Testis (tissue), 2 donors: ENCODE measurements at regions not wholly inside any gene's neighbourhood (a gene's known extent, or its start where the extent isn't known, plus 50 kb on each side); places are given as distances from the start of the nearest gene placed in this dataset.

Experiments used
- DNase-seq: peaks from one replicate; pipeline ENCODE4 v3.0.0-alpha.2; 2019
- H3K27ac ChIP-seq, 2 donors: fragments of 200-600 bp; sonication (generic); one replicate each; pipeline ENCODE4 v1.5.1; 2019
- H3K27me3 ChIP-seq: fragments of 200-600 bp; sonication (generic); one replicate; pipeline ENCODE4 v1.5.1; 2019
- H3K36me3 ChIP-seq: fragments of 200-600 bp; sonication (generic); one replicate; pipeline ENCODE4 v1.5.1; 2017; ENCODE audit warnings: low read depth; ENCODE audit errors: missing control alignments
- H3K4me1 ChIP-seq: fragments of 200-600 bp; sonication (generic); one replicate; pipeline ENCODE4 v1.5.1; 2019
- H3K4me3 ChIP-seq, 2 donors: fragments of 200-600 bp; sonication (generic); one replicate each; pipeline ENCODE4 v1.5.1; 2017 to 2019
- H3K9me3 ChIP-seq: fragments of 200-600 bp; sonication (generic); one replicate; pipeline ENCODE4 v1.5.1; 2017
- POLR2A ChIP-seq: fragments of 450-650 bp; IDR thresholded peaks from one replicate; pipeline ENCODE4 v1.6.1; 2017; ENCODE audit warnings: antibody characterized with exemption, mild to moderate bottlenecking, moderate library complexity
- WGBS, 2 donors: methylation state at CpG; one replicate each; pipeline ENCODE4 v1.1.5; 2018; 5-methylcytosine and 5-hydroxymethylcytosine counted together
- intact Hi-C: fragments of 100-400 bp; cut with DNase I; formaldehyde crosslinking; loops from one replicate; pipeline ENCODE4 v1.15.1; 2023; ENCODE audit warnings: low total_unique reads
- TF ChIP-seq, protein P1 (sequence below), 3 experiments: fragments of 450-650 bp in 2 of 3; fragments of 200-600 bp in 1 of 3; sonication (generic) in 1 of 3; IDR thresholded peaks; one replicate each; pipeline ENCODE4 v1.5.1; 2016 to 2019; ENCODE audit warnings: antibody characterized with exemption in 3 of 3, mild to moderate bottlenecking in 2 of 3, moderate library complexity in 1 of 3

DNA sequence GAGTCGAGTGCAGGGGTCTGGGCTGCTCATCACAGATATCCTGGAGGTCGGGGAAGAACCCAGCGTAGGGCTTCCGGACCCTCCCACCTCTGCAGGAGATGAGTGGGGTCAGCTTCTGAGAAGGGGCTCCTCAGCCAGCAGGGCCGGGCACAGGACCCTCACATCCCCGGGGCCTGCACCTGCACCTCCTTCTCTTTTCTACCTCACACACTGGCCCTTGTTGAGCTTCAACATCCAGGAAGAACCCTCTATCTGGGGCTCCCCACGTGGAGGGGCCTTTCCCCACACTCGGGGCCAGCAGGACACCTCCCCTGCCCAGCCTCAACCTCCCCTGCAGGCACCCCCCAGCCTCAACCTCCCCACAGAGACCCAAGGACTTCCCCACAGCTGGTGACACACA lies 299.4 kb downstream of the CTTN start:
- Histone ChIP-seq H3K36me3 (no peaks in the 10 kb centered on the region), H3K27me3 (no peaks in the 10 kb centered on the region), H3K9me3 (no peaks in the 10 kb centered on the region), H3K4me3 (no peak overlapping the region), H3K4me1 (no peaks in the 10 kb centered on the region), H3K27ac (no peak overlapping the region)
- intact Hi-C loops: no loop called here
- 85 to 91% methylated on average over 6 to 8 of the region's 8 CpGs for WGBS, 2 donors
- no peak for DNase-seq
- TF ChIP-seq, protein P1, sequence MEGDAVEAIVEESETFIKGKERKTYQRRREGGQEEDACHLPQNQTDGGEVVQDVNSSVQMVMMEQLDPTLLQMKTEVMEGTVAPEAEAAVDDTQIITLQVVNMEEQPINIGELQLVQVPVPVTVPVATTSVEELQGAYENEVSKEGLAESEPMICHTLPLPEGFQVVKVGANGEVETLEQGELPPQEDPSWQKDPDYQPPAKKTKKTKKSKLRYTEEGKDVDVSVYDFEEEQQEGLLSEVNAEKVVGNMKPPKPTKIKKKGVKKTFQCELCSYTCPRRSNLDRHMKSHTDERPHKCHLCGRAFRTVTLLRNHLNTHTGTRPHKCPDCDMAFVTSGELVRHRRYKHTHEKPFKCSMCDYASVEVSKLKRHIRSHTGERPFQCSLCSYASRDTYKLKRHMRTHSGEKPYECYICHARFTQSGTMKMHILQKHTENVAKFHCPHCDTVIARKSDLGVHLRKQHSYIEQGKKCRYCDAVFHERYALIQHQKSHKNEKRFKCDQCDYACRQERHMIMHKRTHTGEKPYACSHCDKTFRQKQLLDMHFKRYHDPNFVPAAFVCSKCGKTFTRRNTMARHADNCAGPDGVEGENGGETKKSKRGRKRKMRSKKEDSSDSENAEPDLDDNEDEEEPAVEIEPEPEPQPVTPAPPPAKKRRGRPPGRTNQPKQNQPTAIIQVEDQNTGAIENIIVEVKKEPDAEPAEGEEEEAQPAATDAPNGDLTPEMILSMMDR (IDR thresholded peaks at IDR 0.05): no peak
- TF ChIP-seq POLR2A: no peak

DNA sequence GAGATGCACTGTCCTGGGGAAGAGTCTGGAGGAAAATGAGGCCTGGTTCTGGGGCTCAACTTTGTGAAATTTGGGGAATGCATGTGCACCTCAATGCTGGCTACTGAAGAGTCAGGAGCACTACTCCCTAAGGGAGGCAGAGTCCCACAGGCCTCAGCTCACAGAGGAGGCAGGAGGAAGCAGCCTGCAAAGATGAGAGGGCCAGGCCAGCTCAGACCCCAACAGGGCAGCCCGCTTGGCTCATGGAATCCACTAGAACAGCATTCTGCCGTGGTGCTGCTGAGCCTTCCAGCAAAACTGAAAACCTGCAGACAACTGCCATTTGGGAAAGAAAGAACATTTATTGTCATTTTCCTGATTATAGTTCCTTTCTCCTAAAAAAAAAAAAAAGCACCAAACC lies 300.5 kb downstream of the CTTN start:
- 86 to 87% methylated on average over 2 of the region's 2 CpGs for WGBS, 2 donors
- intact Hi-C loops: no loop called here
- no peaks in the 10 kb centered on the region for H3K4me1 ChIP-seq
- no peaks in the 10 kb centered on the region for H3K36me3 ChIP-seq
- TF ChIP-seq, protein P1 (IDR thresholded peaks at IDR 0.05): no peak
- no peaks in the 10 kb centered on the region for H3K27me3 ChIP-seq
- DNase-seq: no peak
- H3K9me3 ChIP-seq: no peaks in the 10 kb centered on the region
- no peak overlapping the region for H3K4me3 ChIP-seq
- H3K27ac ChIP-seq: no peak overlapping the region

DNA sequence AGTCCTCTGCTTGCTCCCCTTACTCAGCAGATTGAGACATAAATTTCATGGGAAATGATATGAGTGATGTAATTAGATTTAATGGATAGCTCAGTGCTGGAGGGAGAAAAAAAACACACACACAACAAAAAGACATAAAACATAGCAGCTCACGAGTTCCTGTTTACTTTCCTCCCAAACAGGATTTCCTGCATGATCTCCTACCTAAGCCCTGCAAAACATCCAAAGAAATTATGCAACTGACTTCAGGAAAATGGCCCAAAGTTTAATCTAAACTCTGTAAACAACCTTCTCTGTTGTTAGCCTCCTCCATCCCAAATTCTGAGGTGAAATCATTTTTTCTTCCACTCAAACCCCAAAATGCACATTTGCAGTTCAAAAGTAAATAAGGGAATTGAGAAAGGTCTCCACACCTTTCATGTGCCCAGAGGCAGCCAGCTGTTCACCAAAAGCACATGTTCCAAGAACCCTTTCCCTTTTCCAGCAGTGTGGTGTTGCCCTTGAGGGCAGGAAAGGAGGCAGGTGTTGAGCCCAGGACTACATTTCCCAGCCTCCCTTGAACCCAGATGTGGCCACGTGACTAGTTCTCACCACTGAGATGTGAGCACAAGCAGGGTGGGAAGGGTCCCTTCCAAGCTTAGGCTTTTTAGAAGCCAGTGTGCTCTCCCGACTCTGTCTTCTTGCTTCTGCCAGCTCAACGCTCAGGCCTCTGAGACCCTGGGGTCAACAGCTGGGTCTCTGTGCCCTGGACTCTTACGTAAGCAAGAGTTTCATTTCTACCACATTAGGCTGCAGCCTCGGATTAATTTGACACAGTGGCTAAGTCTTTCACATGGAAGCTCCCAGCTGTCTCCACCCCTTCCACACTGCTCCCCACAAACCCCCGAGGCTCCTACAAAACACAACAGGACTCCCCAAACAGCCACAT lies 301.2 kb downstream of the CTTN start:
- H3K4me3 ChIP-seq: no peak overlapping the region

DNA sequence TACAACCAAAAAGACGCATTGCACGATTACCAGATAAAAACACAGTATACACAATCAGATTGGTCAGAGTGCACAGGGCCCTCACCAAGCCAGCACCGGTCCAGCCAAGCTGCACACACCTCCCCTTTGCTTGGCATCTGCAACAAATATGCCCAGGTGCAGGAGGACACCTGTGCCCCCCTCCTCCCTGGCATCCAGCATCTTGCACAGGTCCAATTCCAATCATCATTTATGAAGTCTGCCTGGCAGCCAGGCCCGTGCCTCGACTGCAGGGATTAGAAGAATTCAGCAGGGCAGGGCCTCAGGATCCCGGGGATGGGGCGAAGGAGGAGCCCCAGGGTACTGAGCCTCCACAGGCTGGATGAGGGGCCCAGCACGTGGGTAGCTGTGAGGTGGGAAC lies 302.1 kb downstream of the CTTN start:
- TF ChIP-seq, protein P1 (IDR thresholded peaks at IDR 0.05): no peak
- TF ChIP-seq POLR2A: no peak
- H3K36me3 ChIP-seq: no peaks in the 10 kb centered on the region
- no peak for DNase-seq
- intact Hi-C loops: no loop called here
- H3K27ac ChIP-seq: no peak overlapping the region
- H3K4me1 ChIP-seq: no peaks in the 10 kb centered on the region
- no peaks in the 10 kb centered on the region for H3K9me3 ChIP-seq
- WGBS, 2 donors: 76 to 84% methylated on average over 8 of the region's 8 CpGs
- H3K27me3 ChIP-seq: no peaks in the 10 kb centered on the region
- H3K4me3 ChIP-seq: no peak overlapping the region

More for the DNA sequence above, 301.2 kb downstream of the CTTN start:
- Histone ChIP-seq H3K9me3 (no peaks in the 10 kb centered on the region), H3K36me3 (no peaks in the 10 kb centered on the region), H3K27ac (no peak overlapping the region), H3K27me3 (no peaks in the 10 kb centered on the region), H3K4me1 (no peaks in the 10 kb centered on the region)
- DNase-seq: no peak
- intact Hi-C loops: no loop called here
- no peak for TF ChIP-seq POLR2A
- TF ChIP-seq, protein P1 (IDR thresholded peaks at IDR 0.05): no peak
- WGBS, 2 donors: 61 to 68% methylated on average over 7 of the region's 7 CpGs

DNA sequence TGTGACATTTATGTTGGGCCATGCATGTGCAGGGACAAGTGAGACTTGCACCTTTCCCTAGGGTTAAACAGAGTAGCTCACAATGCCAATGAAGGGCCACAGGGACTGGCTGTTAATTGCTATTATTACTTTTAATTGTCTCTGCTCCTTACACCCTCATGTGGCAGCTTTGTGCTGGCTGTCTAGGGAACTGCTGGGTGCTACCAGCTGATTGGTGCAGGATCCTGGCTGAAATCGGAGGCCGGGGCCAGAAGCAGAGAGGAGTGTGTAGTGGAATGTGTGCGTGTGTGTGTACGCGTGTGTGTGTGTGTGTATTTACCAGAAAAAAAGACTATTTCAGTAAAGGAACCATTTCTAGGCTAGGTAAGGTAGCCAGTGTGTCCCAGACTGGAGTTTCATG lies 302.5 kb downstream of the CTTN start:
- Histone ChIP-seq H3K27me3 (no peaks in the 10 kb centered on the region), H3K9me3 (no peaks in the 10 kb centered on the region), H3K36me3 (no peaks in the 10 kb centered on the region), H3K4me3 (no peak overlapping the region), H3K4me1 (no peaks in the 10 kb centered on the region), H3K27ac (no peak overlapping the region)
- 70% methylated on average over 5 of the region's 5 CpGs for WGBS, 2 donors
- no peak for DNase-seq
- no peak for TF ChIP-seq POLR2A
- TF ChIP-seq, protein P1 (IDR thresholded peaks at IDR 0.05): no peak
- intact Hi-C loops: no loop called here
